ENCODE measurements at regions not wholly inside any gene's neighbourhood (a gene's known extent, or its start where the extent isn't known, plus 50 kb on each side); places are given as distances from the start of the nearest gene placed in this dataset.

DNA sequence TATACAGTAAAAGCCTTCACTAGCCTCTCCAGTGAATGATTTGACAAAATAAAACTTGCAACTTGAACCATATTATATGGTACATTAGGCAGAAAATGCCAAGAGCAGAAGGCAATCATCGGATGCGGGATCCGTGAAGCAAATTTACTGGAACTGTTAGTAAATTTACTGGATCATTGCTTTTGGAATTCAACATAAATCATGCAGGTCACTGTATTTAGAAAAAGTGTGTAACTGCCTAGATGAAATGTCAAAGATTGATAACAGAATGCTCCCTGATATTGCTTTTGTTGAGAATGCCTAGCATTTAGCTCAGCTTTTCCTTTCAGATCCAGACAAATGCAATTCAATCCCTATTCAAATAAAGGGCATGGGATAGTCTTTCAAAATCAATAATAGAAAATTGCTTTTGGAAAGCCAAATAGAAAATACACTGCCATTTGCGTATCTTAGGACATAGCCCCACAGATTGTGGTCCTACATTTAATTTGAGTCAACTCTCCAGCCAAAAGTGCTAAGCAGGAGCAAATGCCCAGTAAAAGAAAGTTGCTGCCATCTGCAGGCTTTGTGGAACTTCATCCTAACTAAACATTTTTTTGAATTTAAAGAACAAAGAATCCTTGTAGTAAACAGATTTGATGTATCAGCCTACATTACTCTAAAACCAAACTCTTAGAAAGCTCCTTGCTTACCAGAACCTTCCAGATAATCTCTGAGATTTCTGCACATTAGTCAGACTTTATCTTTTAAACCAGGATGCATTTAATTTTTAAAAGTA, 109.5 kb upstream of the HSF2 start:
- TF ChIP-seq POLR2AphosphoS5 (IDR thresholded peaks at IDR 0.05; ENCODE audit: low read depth, low read length) (no peak), TAF1 (IDR thresholded peaks at IDR 0.05; ENCODE audit: borderline replicate concordance, insufficient read depth, low read length) (no peak)

All from PFSK-1 (cell line).